Sigmoid colon (tissue), 3 donors: ENCODE measurements at regions not wholly inside any gene's neighbourhood (a gene's known extent, or its start where the extent isn't known, plus 50 kb on each side); places are given as distances from the start of the nearest gene placed in this dataset.

Source experiments
- POLR2A ChIP-seq, 2 donors: fragments of 450-650 bp; IDR thresholded peaks; one replicate each; pipeline ENCODE4 v1.6.1; 2016; ENCODE audit warnings: antibody characterized with exemption in 2 of 2, mild to moderate bottlenecking in 2 of 2, moderate library complexity in 2 of 2
- TF ChIP-seq, protein P1 (sequence below), 4 experiments: fragments of 450-650 bp in 3 of 4; fragments of 200-600 bp in 1 of 4; IDR thresholded peaks; one replicate each; pipeline ENCODE4 v1.5.1; 2016 to 2019; ENCODE audit warnings: antibody characterized with exemption in 4 of 4, mild to moderate bottlenecking in 3 of 4, moderate library complexity in 2 of 4

DNA sequence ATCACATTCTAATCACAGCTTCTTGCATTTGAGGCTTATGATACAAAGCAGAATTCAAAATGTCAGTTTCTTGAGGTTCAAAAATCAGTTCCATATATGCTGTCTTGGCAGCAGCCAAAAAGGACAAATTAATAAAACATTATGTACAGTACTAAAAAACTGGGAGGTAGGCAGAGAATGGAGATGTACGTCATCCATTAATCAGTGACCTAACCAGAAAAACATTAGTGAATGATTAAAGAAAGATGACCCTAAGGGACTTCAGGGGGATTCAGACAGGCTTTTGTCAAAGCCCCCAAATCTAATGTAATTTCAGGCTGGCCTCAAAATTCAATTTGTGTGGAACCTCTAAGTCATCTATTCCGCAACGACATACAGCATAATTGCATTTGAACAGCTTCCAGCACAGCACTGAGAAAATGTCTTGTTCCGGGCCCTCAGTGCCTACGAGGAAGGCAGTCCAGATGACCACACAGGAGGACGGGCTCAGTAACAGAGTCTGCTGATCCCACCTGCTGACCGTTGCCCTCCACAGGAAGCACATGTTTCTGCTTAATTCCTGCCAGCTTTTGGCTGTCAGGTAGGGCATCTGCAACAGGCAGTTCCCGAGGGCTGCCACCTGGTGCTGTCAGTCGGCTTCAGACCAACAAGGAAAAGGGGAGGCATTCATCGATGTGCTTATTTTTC lies 83.8 kb upstream of the HHIP start:
- TF ChIP-seq, protein P1, sequence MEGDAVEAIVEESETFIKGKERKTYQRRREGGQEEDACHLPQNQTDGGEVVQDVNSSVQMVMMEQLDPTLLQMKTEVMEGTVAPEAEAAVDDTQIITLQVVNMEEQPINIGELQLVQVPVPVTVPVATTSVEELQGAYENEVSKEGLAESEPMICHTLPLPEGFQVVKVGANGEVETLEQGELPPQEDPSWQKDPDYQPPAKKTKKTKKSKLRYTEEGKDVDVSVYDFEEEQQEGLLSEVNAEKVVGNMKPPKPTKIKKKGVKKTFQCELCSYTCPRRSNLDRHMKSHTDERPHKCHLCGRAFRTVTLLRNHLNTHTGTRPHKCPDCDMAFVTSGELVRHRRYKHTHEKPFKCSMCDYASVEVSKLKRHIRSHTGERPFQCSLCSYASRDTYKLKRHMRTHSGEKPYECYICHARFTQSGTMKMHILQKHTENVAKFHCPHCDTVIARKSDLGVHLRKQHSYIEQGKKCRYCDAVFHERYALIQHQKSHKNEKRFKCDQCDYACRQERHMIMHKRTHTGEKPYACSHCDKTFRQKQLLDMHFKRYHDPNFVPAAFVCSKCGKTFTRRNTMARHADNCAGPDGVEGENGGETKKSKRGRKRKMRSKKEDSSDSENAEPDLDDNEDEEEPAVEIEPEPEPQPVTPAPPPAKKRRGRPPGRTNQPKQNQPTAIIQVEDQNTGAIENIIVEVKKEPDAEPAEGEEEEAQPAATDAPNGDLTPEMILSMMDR (IDR thresholded peaks at IDR 0.05): no peak
- TF ChIP-seq POLR2A (IDR thresholded peaks at IDR 0.05): no peak
